ENCODE measurements at regions not wholly inside any gene's neighbourhood (a gene's known extent, or its start where the extent isn't known, plus 50 kb on each side); places are given as distances from the start of the nearest gene placed in this dataset.
"Not testable (repeated sequence)": the region's sequence is repeated elsewhere in the genome, so short reads cannot be mapped to it uniquely, and the experiment has no call there.

- no peak for DNase-seq
These were observed 413.6 kb upstream of the TCF4 start for GRCh38 chr18:56001576-56001975.

DNA sequence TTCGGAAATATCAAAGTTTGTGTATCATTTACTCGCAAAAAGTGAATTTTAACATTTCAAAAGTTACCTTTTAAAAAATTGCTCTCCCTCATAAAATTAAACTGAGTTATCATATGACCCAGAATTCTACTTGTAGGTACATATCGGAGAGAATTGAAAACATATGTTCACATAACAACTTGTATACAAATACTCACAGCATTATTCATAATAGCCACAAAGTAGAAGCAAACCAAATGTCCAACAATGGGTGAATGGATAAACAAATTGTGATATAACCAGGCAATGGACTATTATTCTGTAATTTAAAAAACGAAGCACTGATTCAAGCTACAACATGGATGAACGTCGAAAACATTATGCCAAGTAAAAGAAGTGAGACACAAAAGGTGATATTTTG, 412.0 kb upstream of the TCF4 start:
- no peak for DNase-seq

GRCh38 chr18:55999641-56000040, 411.6 kb upstream of the TCF4 start:
- no peak for DNase-seq

DNA sequence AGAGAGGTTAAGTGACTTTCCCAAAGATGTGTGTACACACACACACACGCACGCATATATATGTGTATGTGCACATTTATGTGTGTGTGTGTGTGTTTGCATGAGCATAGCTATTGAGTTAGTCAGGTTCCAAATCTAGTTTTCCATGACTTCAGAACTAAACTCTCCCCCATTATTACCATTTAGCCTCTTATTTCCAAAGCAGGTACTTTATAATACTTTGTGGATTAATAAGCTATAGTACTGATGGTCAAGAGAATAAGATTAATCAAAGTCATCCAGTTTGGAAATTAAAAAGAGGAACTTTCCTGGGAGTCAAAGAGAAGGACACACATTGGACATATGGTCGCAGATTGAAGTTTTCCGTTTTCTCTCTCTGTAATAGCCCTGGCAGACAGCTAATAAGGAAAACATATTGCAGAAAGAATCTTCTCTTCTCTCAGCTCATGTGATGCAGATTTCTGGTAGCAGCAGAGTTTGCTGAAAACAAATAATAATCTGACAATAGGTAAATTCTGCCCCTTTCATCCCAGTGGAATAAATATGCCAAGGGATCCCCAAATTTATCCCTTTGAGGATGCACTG, 410.9 kb upstream of the TCF4 start:
- no peak for DNase-seq

DNA sequence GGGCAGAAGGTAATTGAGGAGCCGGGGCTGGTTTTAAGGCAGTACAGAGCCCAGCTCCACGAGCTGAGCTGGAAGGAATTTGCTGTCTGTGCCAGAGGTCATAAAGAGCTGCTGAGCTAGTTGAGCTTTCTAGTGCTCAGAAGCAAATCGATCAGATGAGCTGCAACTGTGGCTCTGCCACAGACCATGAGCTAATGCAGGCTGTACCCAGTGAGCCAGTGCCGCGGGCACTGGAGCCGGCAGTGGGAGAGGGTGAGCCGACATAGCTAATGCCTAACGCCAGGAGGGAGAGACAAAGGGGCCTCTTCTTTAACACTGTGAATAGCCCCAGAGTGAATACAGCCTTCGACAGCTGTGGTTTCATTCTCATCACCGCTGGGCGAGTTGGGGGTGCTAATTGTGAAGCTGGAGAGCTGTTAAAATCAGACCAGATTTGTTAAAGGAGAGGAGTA, 410.1 kb upstream of the TCF4 start:
- DNase-seq, result no peak

GRCh38 chr18:55997151-55997561, 409.2 kb upstream of the TCF4 start:
- DNase-seq, result no peak

GRCh38 chr18:55996717-55997116, 408.7 kb upstream of the TCF4 start:
- DNase-seq, result no peak

- DNase-seq, result no peak
These were observed 402.2 kb upstream of the TCF4 start for GRCh38 chr18:55990186-55990585.

- no peak for DNase-seq
These were observed 400.5 kb upstream of the TCF4 start for GRCh38 chr18:55988537-55988936.

- no peak for DNase-seq
These were observed 395.4 kb upstream of the TCF4 start for GRCh38 chr18:55983433-55983832.

DNA sequence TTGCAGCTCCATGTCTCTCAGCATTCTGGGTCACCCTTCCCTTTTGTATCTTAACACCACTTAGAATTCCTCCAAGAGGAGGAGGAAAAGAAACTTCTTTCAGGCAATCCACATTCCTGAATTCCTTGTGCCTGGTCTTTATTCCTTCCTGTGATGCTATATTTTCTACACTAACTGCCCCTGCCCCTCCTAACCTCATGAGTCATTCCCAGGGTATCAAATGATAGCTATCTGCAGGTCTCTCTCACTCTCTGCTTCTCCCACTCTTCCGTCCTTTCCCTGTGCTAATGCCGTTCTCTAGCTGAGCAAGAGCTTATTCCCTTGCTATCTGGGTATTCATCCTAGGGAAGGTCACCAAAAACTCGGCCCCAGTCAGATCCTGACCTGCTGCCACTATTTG, 395.0 kb upstream of the TCF4 start:
- DNase-seq, result no peak

GRCh38 chr18:55981712-55982475, 393.9 kb upstream of the TCF4 start:
- DNase-seq, result no peak

DNA sequence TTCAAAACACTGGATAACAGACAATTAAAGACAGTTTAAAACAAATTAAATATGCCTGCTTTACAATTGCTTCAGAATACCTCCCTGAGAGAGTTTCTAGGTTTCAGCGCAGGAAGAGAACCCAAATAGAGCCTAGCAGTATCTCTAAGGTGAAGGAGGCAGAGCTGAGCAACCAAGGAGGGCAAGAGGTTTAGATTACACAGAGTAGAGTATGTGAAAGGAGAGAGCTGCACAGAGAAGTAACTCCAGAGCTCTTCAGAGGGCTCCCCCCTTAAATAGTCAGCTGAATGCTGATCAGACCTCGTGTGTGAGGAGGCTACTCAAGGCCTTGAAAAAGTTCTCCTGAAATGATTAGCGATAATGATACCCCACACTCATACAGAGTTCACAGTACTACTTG, 386.5 kb upstream of the TCF4 start:
- no peak for DNase-seq

DNA sequence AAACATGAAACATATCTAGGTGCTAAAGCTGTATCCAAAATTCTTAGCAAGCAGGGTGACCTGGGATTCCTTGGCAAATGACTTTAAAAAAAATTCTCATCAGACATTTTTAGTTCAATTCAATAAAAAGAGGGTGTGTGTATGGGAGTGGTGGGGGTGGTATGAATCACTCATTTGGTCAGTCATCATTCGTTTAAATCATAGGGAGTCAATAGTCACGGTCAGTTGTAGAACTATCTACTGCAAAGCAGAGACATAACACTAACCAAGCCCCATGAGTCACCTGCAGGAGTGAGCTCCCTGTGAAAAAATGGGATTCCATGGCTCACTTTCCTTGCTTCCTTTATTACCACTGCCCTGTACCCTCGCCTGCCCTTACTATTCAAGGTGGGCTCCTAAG, 380.6 kb upstream of the TCF4 start:
- DNase-seq, result no peak

- no peak for DNase-seq
These were observed 379.0 kb upstream of the TCF4 start for GRCh38 chr18:55967019-55967418.

- no peak for DNase-seq
These were observed 376.2 kb upstream of the TCF4 start for GRCh38 chr18:55964171-55964570.

- DNase-seq, result no peak
These were observed 365.3 kb upstream of the TCF4 start for GRCh38 chr18:55953326-55953725.

DNA sequence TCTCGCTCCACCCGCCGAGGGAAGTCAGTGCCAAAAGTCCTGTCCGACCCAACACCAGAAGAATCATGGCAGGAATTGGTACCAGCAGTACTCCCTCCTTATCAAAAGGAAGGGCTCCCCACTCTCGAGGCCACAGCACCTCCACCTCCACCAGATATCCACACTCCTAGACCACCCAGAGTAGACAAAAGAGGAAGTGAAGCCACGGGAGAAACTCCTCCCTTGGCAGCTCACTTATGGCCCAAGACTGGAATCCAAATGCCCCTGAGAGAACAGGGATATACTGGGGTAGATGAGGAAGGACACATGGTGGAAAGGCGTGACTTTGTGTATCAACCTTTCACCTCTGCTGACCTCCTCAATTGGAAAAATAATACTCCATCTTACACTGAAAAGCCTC, 363.7 kb upstream of the TCF4 start:
- not testable (repeated sequence) for DNase-seq

- no peak for DNase-seq
These were observed 362.6 kb upstream of the TCF4 start for GRCh38 chr18:55950379-55951166.

GRCh38 chr18:55934821-55935220, 346.8 kb upstream of the TCF4 start:
- DNase-seq, result no peak

DNA sequence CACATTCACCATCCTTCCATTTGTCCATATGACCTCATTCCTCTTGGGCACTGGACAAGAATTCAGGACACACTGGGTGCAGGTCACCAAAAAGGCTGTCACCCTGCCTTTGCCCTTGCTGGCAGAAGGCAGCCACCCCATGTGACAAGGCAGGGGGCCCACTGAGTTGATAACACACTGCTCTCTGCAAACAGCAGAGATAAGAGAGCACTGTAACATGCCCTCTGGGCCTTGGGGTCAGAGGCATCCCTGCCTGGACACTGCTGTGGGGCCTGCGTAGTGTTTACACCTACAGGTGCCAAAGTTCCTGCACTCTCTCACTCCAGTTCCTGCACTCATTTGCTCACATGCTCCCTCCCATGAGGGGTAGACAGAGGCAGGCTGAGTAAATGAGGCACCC, 344.7 kb upstream of the TCF4 start:
- DNase-seq, result no peak

DNA sequence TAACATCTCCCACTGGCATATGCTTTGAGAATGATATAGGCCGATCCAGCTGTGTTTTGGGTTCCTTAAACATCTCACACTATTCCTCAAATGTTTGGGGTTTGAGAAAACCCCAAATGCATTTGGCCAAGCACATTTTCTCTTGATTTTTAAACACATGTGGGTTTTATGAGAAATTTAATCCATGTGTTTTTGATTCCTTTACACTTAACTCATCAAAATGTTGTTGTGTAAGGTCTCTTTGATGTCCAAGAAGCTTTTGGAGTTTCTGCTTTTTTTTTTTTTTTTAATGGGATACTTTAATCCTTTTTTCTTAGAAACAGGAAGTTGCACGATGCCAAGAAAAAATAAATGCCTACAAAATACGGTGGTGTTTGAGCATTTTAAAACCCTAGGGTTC, 339.8 kb upstream of the TCF4 start:
- no peak for DNase-seq

DNA sequence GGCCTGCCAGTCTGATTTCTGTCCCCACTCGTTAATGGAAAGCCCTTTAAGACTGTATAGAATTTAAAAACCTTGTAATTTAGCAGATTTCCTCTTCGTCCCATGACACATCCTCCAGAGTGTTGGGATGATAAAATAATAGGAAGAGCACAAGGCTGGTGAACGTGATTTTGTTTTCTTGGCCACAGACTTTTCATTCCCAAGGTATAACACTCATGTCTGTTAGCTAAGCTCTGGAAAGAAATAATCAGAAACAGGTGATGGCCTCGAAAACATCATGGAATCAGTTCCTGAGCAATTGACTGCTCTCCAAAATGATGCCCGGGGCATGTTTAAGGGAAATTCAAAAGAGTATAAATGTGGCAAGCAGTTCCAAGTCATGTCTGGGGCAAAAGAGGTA, 337.8 kb upstream of the TCF4 start:
- DNase-seq, result no peak

DNA sequence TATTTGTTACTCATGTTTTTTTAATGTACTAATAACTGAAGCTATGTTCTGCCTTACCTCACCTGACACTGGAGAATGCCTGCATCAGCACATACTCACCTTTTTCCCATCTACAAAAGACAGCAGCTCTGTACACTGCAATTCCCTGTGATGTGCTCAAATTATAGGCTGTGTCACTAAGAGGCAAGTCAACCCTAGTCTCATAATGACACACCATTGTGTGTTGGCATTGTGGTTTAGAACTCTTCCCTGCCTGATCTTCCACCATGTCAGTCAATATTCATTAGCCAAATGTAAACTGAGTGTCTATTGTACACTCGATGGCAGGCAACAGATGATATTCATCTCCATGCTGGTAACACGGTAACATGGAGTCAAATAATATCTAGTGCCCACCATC, 332.1 kb upstream of the TCF4 start:
- no peak for DNase-seq
